ENCODE measurements at regions not wholly inside any gene's neighbourhood (a gene's known extent, or its start where the extent isn't known, plus 50 kb on each side); places are given as distances from the start of the nearest gene placed in this dataset.

- TF ChIP-seq RXRA (IDR thresholded peaks at IDR 0.05) (no peak), GABPA (IDR thresholded peaks at IDR 0.05 in 1 of 2, conservative IDR thresholded peaks at IDR 0.05 in 1 of 2) (no peak), RAD21 (IDR thresholded peaks at IDR 0.05) (no peak), REST (IDR thresholded peaks at IDR 0.05) (no peak)
Measured at GRCh38 chr13:80865329-80865728, 524.4 kb upstream of the SPRY2 start (continued).

- Histone ChIP-seq H3K27me3 (ENCODE audit: control insufficient read depth in 4 of 4, insufficient read depth in 4 of 4, low read length in 3 of 4) (no peaks in the 10 kb centered on the region), H3K36me3 (ENCODE audit: control insufficient read depth in 4 of 4, insufficient read depth in 3 of 4, low read depth in 1 of 4, low read length in 3 of 4) (no peaks in the 10 kb centered on the region), H3K9ac (ENCODE audit: low read depth in 1 of 2, low read length in 2 of 2) (no peak overlapping the region), H3K9me3 (ENCODE audit: control insufficient read depth in 4 of 4, low read length in 3 of 4) (no peaks in the 10 kb centered on the region), H3K4me3 (ENCODE audit: low read depth in 1 of 3, low read length in 3 of 3) (no peak overlapping the region), H3K27ac (ENCODE audit: low read depth in 1 of 2, low read length in 2 of 2) (no peak overlapping the region), H3K4me1 (ENCODE audit: control insufficient read depth in 4 of 4, insufficient read depth in 4 of 4, low read length in 3 of 4) (no peaks in the 10 kb centered on the region)
- DNase-seq (ENCODE audit: low spot score): no peak
- TF ChIP-seq MAX (IDR thresholded peaks at IDR 0.05) (no peak), SP1 (IDR thresholded peaks at IDR 0.05) (no peak), FOXA1 (IDR thresholded peaks at IDR 0.05) (no peak), RAD21 (IDR thresholded peaks at IDR 0.05) (no peak)
- WGBS: 59% methylated on average over 4 of the region's 4 CpGs
Measured at GRCh38 chr13:80862456-80862855, 521.5 kb upstream of the SPRY2 start.

GRCh38 chr13:80860845-80861244, 519.9 kb upstream of the SPRY2 start:
- WGBS: 73% methylated on average over 2 of the region's 2 CpGs

GRCh38 chr13:80858131-80858530, 517.2 kb upstream of the SPRY2 start:
- 85% methylated on average over 2 of the region's 2 CpGs for WGBS
- Histone ChIP-seq H3K27ac (ENCODE audit: low read depth in 1 of 2, low read length in 2 of 2) (no peak overlapping the region), H3K4me3 (ENCODE audit: low read depth in 1 of 3, low read length in 3 of 3) (no peak overlapping the region), H3K4me1 (ENCODE audit: control insufficient read depth in 4 of 4, insufficient read depth in 4 of 4, low read length in 3 of 4) (no peaks in the 10 kb centered on the region), H3K27me3 (ENCODE audit: control insufficient read depth in 4 of 4, insufficient read depth in 4 of 4, low read length in 3 of 4) (no peaks in the 10 kb centered on the region), H3K36me3 (ENCODE audit: control insufficient read depth in 4 of 4, insufficient read depth in 3 of 4, low read depth in 1 of 4, low read length in 3 of 4) (no peaks in the 10 kb centered on the region), H3K9ac (ENCODE audit: low read depth in 1 of 2, low read length in 2 of 2) (no peak overlapping the region), H3K9me3 (ENCODE audit: control insufficient read depth in 4 of 4, low read length in 3 of 4) (no peaks in the 10 kb centered on the region)
- DNase-seq (ENCODE audit: low spot score): no peak
- TF ChIP-seq FOXA2 (IDR thresholded peaks at IDR 0.05) (no peak), FOXA1 (IDR thresholded peaks at IDR 0.05) (no peak)

More at GRCh38 chr13:80860845-80861244, 519.9 kb upstream of the SPRY2 start:
- H3K27ac ChIP-seq (ENCODE audit: low read depth in 1 of 2, low read length in 2 of 2): no peak overlapping the region
- H3K4me1 ChIP-seq (ENCODE audit: control insufficient read depth in 4 of 4, insufficient read depth in 4 of 4, low read length in 3 of 4): no peaks in the 10 kb centered on the region
- TF ChIP-seq FOXA1 (IDR thresholded peaks at IDR 0.05) (no peak), MAX (IDR thresholded peaks at IDR 0.05) (no peak), JUND (IDR thresholded peaks at IDR 0.05) (no peak), GABPA (IDR thresholded peaks at IDR 0.05 in 1 of 2, conservative IDR thresholded peaks at IDR 0.05 in 1 of 2) (no peak), NR2F2 (IDR thresholded peaks at IDR 0.05) (no peak), EGR1 (IDR thresholded peaks at IDR 0.05; ENCODE audit: low read depth in 2 of 2) (no peak), SP1 (IDR thresholded peaks at IDR 0.05) (no peak), RAD21 (IDR thresholded peaks at IDR 0.05) (no peak), RXRA (IDR thresholded peaks at IDR 0.05) (no peak), TAF1 (conservative IDR thresholded peaks at IDR 0.05) (no peak), HNF4G (IDR thresholded peaks at IDR 0.05) (no peak)
- DNase-seq (ENCODE audit: low spot score): no peak
- no peaks in the 10 kb centered on the region for H3K36me3 ChIP-seq (ENCODE audit: control insufficient read depth in 4 of 4, insufficient read depth in 3 of 4, low read depth in 1 of 4, low read length in 3 of 4)
- no peaks in the 10 kb centered on the region for H3K27me3 ChIP-seq (ENCODE audit: control insufficient read depth in 4 of 4, insufficient read depth in 4 of 4, low read length in 3 of 4)
- no peak overlapping the region for H3K4me3 ChIP-seq (ENCODE audit: low read depth in 1 of 3, low read length in 3 of 3)
- H3K9ac ChIP-seq (ENCODE audit: low read depth in 1 of 2, low read length in 2 of 2): no peak overlapping the region
- no peaks in the 10 kb centered on the region for H3K9me3 ChIP-seq (ENCODE audit: control insufficient read depth in 4 of 4, low read length in 3 of 4)
